ENCODE measurements at regions not wholly inside any gene's neighbourhood (a gene's known extent, or its start where the extent isn't known, plus 50 kb on each side); places are given as distances from the start of the nearest gene placed in this dataset.
A peak's percentile ranks its signal among the peaks of the same experiment; 100 is the strongest.

DNA sequence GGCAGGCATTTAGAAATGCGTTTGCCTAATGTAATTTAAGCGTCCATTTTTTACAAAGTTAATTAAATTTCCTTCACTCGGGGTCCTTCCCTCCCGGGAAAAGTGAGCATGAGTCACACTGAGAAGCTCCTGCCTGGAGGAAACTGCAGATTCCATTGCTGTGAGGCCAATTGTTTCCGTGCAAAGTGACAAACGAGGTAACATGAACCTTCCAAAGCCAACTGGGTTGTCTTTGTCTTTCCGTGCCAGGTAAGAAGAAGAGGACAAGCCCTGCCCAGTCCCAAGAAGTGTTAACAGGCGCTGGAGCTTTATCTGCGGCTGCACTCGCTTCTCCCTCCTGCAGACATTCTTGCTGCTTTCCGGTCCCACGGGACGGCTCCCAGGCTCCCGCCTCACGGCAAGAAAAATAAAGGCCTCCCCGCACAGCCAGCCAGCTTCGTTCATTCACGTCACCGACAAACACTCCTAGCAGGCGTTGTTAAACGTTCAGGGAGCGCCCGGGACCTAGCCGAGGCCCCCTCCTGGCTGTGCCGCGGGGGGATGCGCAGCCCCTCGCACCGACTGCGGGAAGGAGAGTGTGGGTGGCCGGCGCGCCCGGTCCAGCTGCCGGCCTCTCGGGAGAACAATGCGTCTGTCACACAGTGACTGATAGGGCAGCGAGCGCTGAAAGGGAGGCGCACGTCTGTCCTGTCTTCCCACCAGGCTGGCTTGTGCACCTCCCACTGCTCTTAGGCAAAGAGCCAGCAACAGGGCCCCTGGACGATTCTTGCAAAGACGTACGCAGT is 61.5 kb upstream of the HDDC2 start:
- TF ChIP-seq CTCF (IDR thresholded peaks at IDR 0.05) (no peak), POLR2AphosphoS5 (IDR thresholded peaks at IDR 0.05) (peak in 1 of 3 donors; percentile 4), EP300 (IDR thresholded peaks at IDR 0.05; ENCODE audit: low read depth) (no peak)

Data from transverse colon (tissue), 4 donors.